ENCODE measurements at regions not wholly inside any gene's neighbourhood (a gene's known extent, or its start where the extent isn't known, plus 50 kb on each side); places are given as distances from the start of the nearest gene placed in this dataset.

DNA sequence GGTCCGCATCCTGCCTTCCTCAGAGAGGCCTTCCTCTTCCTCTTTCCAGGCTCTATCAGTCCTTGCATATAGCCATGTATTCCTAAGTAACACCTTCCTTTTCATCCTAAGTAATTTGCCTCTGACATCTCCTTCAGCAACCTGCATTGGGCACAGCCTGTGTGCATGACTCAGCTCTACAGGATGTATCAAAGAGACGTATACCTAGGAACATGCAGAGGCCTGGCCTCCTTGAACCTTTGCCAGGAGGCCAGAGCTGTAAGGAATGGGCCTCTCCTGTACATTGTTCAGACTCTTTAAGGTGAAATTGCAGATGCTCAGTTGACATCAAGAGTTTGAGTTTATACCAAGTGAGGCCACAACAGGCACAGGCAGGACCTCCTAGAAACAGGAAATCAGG is 76.0 kb upstream of the CELF4 start:
- H3K4me1 ChIP-seq (ENCODE audit: low read depth): no peaks in the 10 kb centered on the region
- H3K27me3 ChIP-seq: no peaks in the 10 kb centered on the region
- H3K4me3 ChIP-seq: no peak overlapping the region
- TF ChIP-seq, protein P1, sequence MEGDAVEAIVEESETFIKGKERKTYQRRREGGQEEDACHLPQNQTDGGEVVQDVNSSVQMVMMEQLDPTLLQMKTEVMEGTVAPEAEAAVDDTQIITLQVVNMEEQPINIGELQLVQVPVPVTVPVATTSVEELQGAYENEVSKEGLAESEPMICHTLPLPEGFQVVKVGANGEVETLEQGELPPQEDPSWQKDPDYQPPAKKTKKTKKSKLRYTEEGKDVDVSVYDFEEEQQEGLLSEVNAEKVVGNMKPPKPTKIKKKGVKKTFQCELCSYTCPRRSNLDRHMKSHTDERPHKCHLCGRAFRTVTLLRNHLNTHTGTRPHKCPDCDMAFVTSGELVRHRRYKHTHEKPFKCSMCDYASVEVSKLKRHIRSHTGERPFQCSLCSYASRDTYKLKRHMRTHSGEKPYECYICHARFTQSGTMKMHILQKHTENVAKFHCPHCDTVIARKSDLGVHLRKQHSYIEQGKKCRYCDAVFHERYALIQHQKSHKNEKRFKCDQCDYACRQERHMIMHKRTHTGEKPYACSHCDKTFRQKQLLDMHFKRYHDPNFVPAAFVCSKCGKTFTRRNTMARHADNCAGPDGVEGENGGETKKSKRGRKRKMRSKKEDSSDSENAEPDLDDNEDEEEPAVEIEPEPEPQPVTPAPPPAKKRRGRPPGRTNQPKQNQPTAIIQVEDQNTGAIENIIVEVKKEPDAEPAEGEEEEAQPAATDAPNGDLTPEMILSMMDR (IDR thresholded peaks at IDR 0.05; ENCODE audit: low read depth, low read length): no peak
- no peak for DNase-seq (ENCODE audit: low read depth in 1 of 2, low spot score in 1 of 2)
- H3K36me3 ChIP-seq: no peaks in the 10 kb centered on the region
- no peak overlapping the region for H3K27ac ChIP-seq
- no peaks in the 10 kb centered on the region for H3K9me3 ChIP-seq (ENCODE audit: low read depth)

- H3K4me3 ChIP-seq: no peak overlapping the region
These were observed 74.9 kb upstream of the CELF4 start for GRCh38 chr18:37640504-37640903.

GRCh38 chr18:37639846-37640245 is 74.2 kb upstream of the CELF4 start:
- Histone ChIP-seq H3K9me3 (ENCODE audit: low read depth) (no peaks in the 10 kb centered on the region), H3K36me3 (no peaks in the 10 kb centered on the region), H3K4me1 (ENCODE audit: low read depth) (no peaks in the 10 kb centered on the region), H3K27ac (no peak overlapping the region), H3K27me3 (no peaks in the 10 kb centered on the region), H3K4me3 (no peak overlapping the region)
- TF ChIP-seq, protein P1 (IDR thresholded peaks at IDR 0.05; ENCODE audit: low read depth, low read length): no peak
- peak in 1 of 2 donors; percentile 89 for DNase-seq (ENCODE audit: low read depth in 1 of 2, low spot score in 1 of 2)

More at GRCh38 chr18:37640504-37640903, 74.9 kb upstream of the CELF4 start:
- Histone ChIP-seq H3K36me3 (no peaks in the 10 kb centered on the region), H3K27ac (no peak overlapping the region), H3K27me3 (no peaks in the 10 kb centered on the region), H3K4me1 (ENCODE audit: low read depth) (no peaks in the 10 kb centered on the region), H3K9me3 (ENCODE audit: low read depth) (no peaks in the 10 kb centered on the region)
- DNase-seq (ENCODE audit: low read depth in 1 of 2, low spot score in 1 of 2): no peak
- TF ChIP-seq, protein P1 (IDR thresholded peaks at IDR 0.05; ENCODE audit: low read depth, low read length): no peak

- TF ChIP-seq, protein P1 (IDR thresholded peaks at IDR 0.05; ENCODE audit: low read depth, low read length): no peak
- H3K9me3 ChIP-seq (ENCODE audit: low read depth): no peaks in the 10 kb centered on the region
- no peak overlapping the region for H3K27ac ChIP-seq
- no peaks in the 10 kb centered on the region for H3K36me3 ChIP-seq
- no peak for DNase-seq (ENCODE audit: low read depth in 1 of 2, low spot score in 1 of 2)
- no peaks in the 10 kb centered on the region for H3K27me3 ChIP-seq
- H3K4me3 ChIP-seq: no peak overlapping the region
- H3K4me1 ChIP-seq (ENCODE audit: low read depth): no peaks in the 10 kb centered on the region
These were observed 71.9 kb upstream of the CELF4 start for GRCh38 chr18:37637478-37637850.

GRCh38 chr18:37636831-37637477 is 71.4 kb upstream of the CELF4 start:
- H3K9me3 ChIP-seq (ENCODE audit: low read depth): no peaks in the 10 kb centered on the region
- H3K27me3 ChIP-seq: no peaks in the 10 kb centered on the region
- H3K36me3 ChIP-seq: no peaks in the 10 kb centered on the region
- no peak overlapping the region for H3K27ac ChIP-seq
- no peak overlapping the region for H3K4me3 ChIP-seq
- TF ChIP-seq, protein P1 (IDR thresholded peaks at IDR 0.05; ENCODE audit: low read depth, low read length): no peak
- DNase-seq (ENCODE audit: low read depth in 1 of 2, low spot score in 1 of 2): peak in 1 of 2 donors; percentile 46
- no peaks in the 10 kb centered on the region for H3K4me1 ChIP-seq (ENCODE audit: low read depth)

Data from cardiac muscle cell (in vitro differentiated cells and primary cell).